ENCODE measurements at regions not wholly inside any gene's neighbourhood (a gene's known extent, or its start where the extent isn't known, plus 50 kb on each side); places are given as distances from the start of the nearest gene placed in this dataset.

DNA sequence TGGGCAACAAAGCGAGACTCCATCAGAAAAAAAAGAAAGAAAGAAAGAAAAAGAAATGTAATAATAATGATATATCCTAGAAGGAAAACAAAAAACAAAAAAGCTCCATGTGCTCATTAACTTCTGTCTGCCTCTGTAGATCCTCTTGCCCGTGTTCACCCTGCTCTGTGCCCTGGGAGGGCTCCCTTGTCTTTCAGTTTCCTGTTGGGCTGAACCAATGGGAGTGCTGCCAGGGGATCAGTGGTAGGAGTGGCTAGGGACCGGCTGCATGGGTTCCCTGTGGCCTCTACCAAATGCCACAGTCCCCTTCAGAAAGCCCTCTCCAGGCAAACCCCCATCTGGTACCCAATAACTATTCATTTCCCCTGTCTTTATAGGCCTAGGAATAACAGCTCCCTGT lies 51.8 kb upstream of the PARD3 start:
- DNase-seq (ENCODE audit: low read depth in 2 of 2): no peak

Measured in stimulated activated CD4-positive, alpha-beta T cell treated with anti-CD3 and anti-CD28 coated beads, Interleukin-1b, Interleukin-23, amount 100 ng/mL, for 4 hours (primary cell).